Activated T-helper 17 cell treated with anti-CD3 and anti-CD28 coated beads, Interleukin-2, amount 50 U/mL, for 72 hours (primary cell): ENCODE measurements at regions not wholly inside any gene's neighbourhood (a gene's known extent, or its start where the extent isn't known, plus 50 kb on each side); places are given as distances from the start of the nearest gene placed in this dataset.

Experiments
- ATAC-seq: fragments of 150-1000 bp; cut with Tn5 transposase; replicated peaks from 2 replicates; pipeline ENCODE4 v1.10.0; 2021; ENCODE audit warnings: mild to moderate bottlenecking, moderate library complexity
- H3K27ac Mint-ChIP-seq: one replicate; pipeline ENCODE4 v1.8.0; 2022; ENCODE audit warnings: mixed read lengths
- H3K27me3 Mint-ChIP-seq: one replicate; pipeline ENCODE4 v1.8.0; 2022; ENCODE audit warnings: mixed read lengths
- H3K36me3 Mint-ChIP-seq: one replicate; pipeline ENCODE4 v1.8.0; 2022; ENCODE audit warnings: low read depth, mild to moderate bottlenecking, mixed read lengths
- H3K4me1 Mint-ChIP-seq: one replicate; pipeline ENCODE4 v1.8.0; 2022; ENCODE audit warnings: mixed read lengths
- H3K4me3 Mint-ChIP-seq: one replicate; pipeline ENCODE4 v1.8.0; 2022; ENCODE audit warnings: mild to moderate bottlenecking, mixed read lengths
- H3K9me3 Mint-ChIP-seq: one replicate; pipeline ENCODE4 v1.8.0; 2022; ENCODE audit warnings: mixed read lengths

DNA sequence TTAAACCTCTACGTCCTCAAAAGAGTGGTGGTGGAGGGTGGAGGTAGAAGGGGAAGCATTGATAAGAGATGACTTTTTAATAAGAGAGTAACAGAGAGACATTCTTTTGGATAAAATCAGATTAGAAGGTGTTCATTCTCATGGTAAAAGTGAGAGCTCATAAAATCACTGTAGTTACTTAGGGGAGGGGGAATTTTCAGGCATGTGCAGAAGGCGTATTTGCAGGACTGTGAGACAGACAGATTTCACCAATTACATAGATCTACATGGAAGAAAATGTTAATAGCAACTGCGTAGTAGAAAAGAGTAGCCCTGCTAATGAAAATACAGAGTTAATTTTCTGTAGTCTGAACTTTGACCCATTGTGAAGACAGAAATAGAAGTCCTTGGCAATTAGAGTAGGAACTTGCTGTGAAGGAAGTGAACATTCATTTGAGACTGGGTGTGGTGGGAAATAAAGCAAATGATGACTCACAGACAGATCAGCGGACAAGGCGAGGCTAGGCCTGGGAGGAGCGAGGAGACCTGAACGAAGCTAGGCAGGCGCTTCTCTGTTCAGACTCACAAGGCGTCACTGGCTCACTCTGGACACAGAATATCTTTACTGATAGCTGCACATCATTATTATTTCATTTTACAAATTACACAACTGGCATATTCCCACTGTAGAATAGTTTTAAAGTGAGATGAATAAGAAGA is 57.2 kb upstream of the FAM9C start:
- no peaks in the 10 kb centered on the region for H3K27me3 Mint-ChIP-seq

DNA sequence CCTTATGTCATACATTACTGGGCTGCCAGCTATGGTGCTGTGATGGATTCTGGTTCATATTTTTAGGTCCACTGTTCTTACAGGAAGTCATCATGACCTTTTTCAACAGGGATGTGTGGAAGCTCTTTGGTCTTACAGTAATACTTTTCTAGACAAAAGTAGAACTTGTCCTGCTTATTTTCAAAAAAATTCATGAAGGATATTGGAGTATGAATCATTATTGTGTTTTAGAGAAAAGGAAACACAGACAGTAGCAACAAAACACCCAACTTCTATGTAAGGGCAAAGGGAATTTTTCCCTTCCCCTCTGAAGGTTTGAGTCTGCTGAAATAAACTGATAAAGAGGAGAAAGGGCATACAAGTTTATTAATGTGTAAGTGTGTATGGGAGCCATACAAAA is 54.7 kb upstream of the FAM9C start:
- H3K9me3 Mint-ChIP-seq: no peaks in the 10 kb centered on the region

More for the DNA sequence above, 57.2 kb upstream of the FAM9C start:
- H3K4me3 Mint-ChIP-seq: peak overlapping the region; percentile 62
- ATAC-seq: peak; percentile 97
- peak overlapping the region; percentile 63 for H3K27ac Mint-ChIP-seq
- peaks cover 30% of the 10 kb centered on the region for H3K4me1 Mint-ChIP-seq
- H3K9me3 Mint-ChIP-seq: no peaks in the 10 kb centered on the region
- H3K36me3 Mint-ChIP-seq: no peaks in the 10 kb centered on the region

DNA sequence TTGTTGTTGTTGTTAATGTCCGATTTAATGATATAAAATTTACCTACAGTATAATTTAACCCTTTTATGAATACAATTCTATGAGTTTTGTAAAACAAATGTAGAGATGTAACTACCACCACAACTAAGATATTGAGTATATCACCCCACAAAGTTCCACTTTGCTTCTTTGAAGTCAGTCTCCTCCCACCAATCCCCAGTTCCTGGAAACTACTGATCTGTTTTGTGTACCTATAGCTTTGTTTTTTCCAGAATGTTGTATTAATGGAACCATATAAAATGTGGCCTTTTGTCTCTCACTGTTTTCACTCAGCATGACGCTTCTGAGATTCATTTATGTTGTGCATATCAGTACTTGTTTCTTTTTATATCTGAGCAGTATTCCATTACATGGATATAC is 52.3 kb upstream of the FAM9C start:
- peaks cover 40% of the 10 kb centered on the region for H3K4me1 Mint-ChIP-seq
- peak; percentile 3 for ATAC-seq
- peaks cover 16% of the 10 kb centered on the region for H3K36me3 Mint-ChIP-seq
- peaks cover 3% of the 10 kb centered on the region for H3K9me3 Mint-ChIP-seq
- peak overlapping the region; percentile 88 for H3K4me3 Mint-ChIP-seq
- no peaks in the 10 kb centered on the region for H3K27me3 Mint-ChIP-seq
- peak overlapping the region; percentile 99 for H3K27ac Mint-ChIP-seq

More for the DNA sequence above, 54.7 kb upstream of the FAM9C start:
- Mint-ChIP-seq H3K4me3 (peak overlapping the region; percentile 53), H3K36me3 (no peaks in the 10 kb centered on the region), H3K27me3 (no peaks in the 10 kb centered on the region), H3K4me1 (peaks cover 33% of the 10 kb centered on the region), H3K27ac (peak overlapping the region; percentile 74)
- ATAC-seq: no peak

DNA sequence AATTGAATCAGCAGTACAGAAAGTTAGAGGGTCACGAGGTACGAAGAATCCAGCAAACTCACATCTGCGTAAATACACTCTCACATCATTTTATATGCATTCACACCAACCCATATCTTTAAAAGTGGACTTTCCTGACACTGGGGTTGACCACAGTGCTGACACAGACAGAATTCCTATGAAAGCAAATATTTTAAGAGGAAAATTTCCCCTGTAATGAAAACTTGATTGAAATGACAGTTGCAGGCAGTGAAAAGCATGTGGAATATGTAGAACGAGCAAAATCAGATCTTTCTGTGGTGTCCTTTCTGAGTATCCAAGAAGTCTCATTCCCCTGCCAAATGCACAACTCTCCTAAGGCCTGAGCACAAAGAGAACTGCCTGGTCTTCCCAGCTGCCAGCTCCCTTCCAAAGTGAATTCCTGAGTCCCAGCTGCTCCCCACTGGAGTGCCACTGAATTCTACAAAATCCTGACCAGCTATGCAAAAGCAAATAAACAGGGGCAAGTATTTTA is 50.5 kb upstream of the FAM9C start:
- Mint-ChIP-seq H3K36me3 (peaks cover 16% of the 10 kb centered on the region), H3K4me1 (peaks cover 27% of the 10 kb centered on the region), H3K4me3 (peak overlapping the region; percentile 88), H3K9me3 (peaks cover 3% of the 10 kb centered on the region), H3K27ac (peak overlapping the region; percentile 99), H3K27me3 (no peaks in the 10 kb centered on the region)
- no peak for ATAC-seq

DNA sequence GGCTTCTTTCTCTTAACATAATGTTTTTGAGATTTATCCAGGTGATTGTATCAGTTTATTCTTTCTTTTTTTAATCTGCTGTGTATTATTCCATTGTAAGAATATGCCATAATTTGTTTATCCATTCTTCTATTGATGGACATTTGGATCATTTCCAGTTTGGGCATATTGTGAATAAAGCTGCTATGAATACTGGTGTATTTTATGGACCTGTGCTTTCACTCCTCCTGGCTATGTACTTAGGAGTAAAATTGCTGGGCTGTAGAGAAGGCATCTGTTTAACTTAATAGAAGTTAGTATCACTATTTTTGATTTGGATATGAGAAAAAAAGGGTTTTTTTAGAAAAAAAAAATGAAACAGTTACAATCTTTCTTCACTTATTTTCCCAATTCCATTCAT is 50.0 kb upstream of the FAM9C start:
- Mint-ChIP-seq H3K4me1 (peaks cover 24% of the 10 kb centered on the region), H3K36me3 (peaks cover 16% of the 10 kb centered on the region), H3K27ac (peak overlapping the region; percentile 99), H3K4me3 (peak overlapping the region; percentile 88), H3K27me3 (no peaks in the 10 kb centered on the region), H3K9me3 (peaks cover 3% of the 10 kb centered on the region)
- ATAC-seq: no peak
